MM.1S (cell line): ENCODE measurements at regions not wholly inside any gene's neighbourhood (a gene's known extent, or its start where the extent isn't known, plus 50 kb on each side); places are given as distances from the start of the nearest gene placed in this dataset.

Experiments used
- DNase-seq: peaks from one replicate; pipeline ENCODE4 v3.0.0-alpha.2; 2015
- H2AFZ ChIP-seq: fragments of 300-600 bp; sonication (generic); 2 replicates; pipeline ENCODE4 v1.6.0; 2016; ENCODE audit warnings: antibody characterized with exemption, low read length
- H3F3A ChIP-seq: fragments of 300-600 bp; sonication (generic); 2 replicates; pipeline ENCODE4 v1.6.1; 2016; ENCODE audit warnings: mild to moderate bottlenecking, antibody characterized with exemption, low read length, moderate library complexity, mixed read lengths; ENCODE audit not compliant: insufficient read depth
- H3K27ac ChIP-seq: fragments of 300-600 bp; sonication (generic); 2 replicates; pipeline ENCODE4 v1.5.1; 2016; ENCODE audit warnings: mild to moderate bottlenecking, low read length
- H3K27me3 ChIP-seq: fragments of 300-600 bp; sonication (generic); replicated peaks from 2 replicates; pipeline ENCODE4 v1.6.0; 2016; ENCODE audit warnings: low read length; ENCODE audit not compliant: insufficient read depth
- H3K36me3 ChIP-seq: fragments of 300-600 bp; sonication (generic); replicated peaks from 2 replicates; pipeline ENCODE4 v1.6.1; 2016; ENCODE audit warnings: mild to moderate bottlenecking, low read length, mixed read lengths; ENCODE audit not compliant: insufficient read depth
- H3K4me1 ChIP-seq: fragments of 300-600 bp; sonication (generic); 2 replicates; pipeline ENCODE4 v1.6.1; 2016; ENCODE audit warnings: low read length, mixed read lengths
- H3K4me2 ChIP-seq: fragments of 300-600 bp; sonication (generic); 2 replicates; pipeline ENCODE4 v1.6.0; 2016; ENCODE audit warnings: low read depth, low read length
- H3K4me3 ChIP-seq: fragments of 300-600 bp; sonication (generic); 2 replicates; pipeline ENCODE4 v1.5.1; 2016; ENCODE audit warnings: low read length, mixed read lengths
- H3K79me2 ChIP-seq: fragments of 300-600 bp; sonication (generic); 2 replicates; pipeline ENCODE4 v1.6.1; 2016; ENCODE audit warnings: mixed run types, low read length, mixed read lengths
- H3K9ac ChIP-seq: fragments of 300-600 bp; sonication (generic); 2 replicates; pipeline ENCODE4 v1.6.1; 2016; ENCODE audit warnings: low read length, mixed read lengths
- H3K9me2 ChIP-seq: fragments of 300-600 bp; sonication (generic); replicated peaks from 2 replicates; pipeline ENCODE4 v1.6.1; 2016; ENCODE audit warnings: mild to moderate bottlenecking, low read length, mixed read lengths; ENCODE audit not compliant: insufficient read depth
- H3K9me3 ChIP-seq: fragments of 300-600 bp; sonication (generic); replicated peaks from 2 replicates; pipeline ENCODE4 v1.6.1; 2016; ENCODE audit warnings: mild to moderate bottlenecking, low read length, mixed read lengths; ENCODE audit not compliant: insufficient read depth
- H4K20me1 ChIP-seq: fragments of 300-600 bp; sonication (generic); 2 replicates; pipeline ENCODE4 v1.6.1; 2016; ENCODE audit warnings: mild to moderate bottlenecking, low read length, moderate library complexity, mixed read lengths; ENCODE audit not compliant: insufficient read depth
- CTCF ChIP-seq: fragments of 300-600 bp; sonication (generic); IDR thresholded peaks from 2 replicates; pipeline ENCODE4 v1.5.1; 2016; ENCODE audit warnings: antibody characterized with exemption, low read length, mixed read lengths
- EZH2 ChIP-seq: fragments of 300-600 bp; sonication (generic); optimal IDR thresholded peaks from 2 replicates; pipeline ENCODE3; 2017; ENCODE audit warnings: low read depth, mild to moderate bottlenecking, antibody characterized with exemption, low read length, mixed read lengths
- EZH2phosphoT487 ChIP-seq: fragments of 300-600 bp; sonication (generic); IDR thresholded peaks from 2 replicates; pipeline ENCODE4 v1.6.1; 2018; ENCODE audit warnings: antibody characterized with exemption, low read length

- Histone ChIP-seq H3K27me3 (no peaks in the 10 kb centered on the region), H3K9me3 (no peaks in the 10 kb centered on the region), H4K20me1 (no peaks in the 10 kb centered on the region), H3K79me2 (no peaks in the 10 kb centered on the region), H2AFZ (no peak overlapping the region), H3K9me2 (no peaks in the 10 kb centered on the region), H3K36me3 (no peaks in the 10 kb centered on the region), H3K9ac (no peak overlapping the region), H3F3A (no peaks in the 10 kb centered on the region), H3K4me1 (no peaks in the 10 kb centered on the region), H3K27ac (no peak overlapping the region), H3K4me2 (no peak overlapping the region), H3K4me3 (no peak overlapping the region)
- TF ChIP-seq EZH2phosphoT487 = no peak
- no peak for TF ChIP-seq CTCF
- TF ChIP-seq EZH2 = no peak
- no peak for DNase-seq
Measured at GRCh38 chr5:74957906-74958305, 91.7 kb upstream of the FAM169A start.

- H3K27me3 ChIP-seq = no peaks in the 10 kb centered on the region
- no peaks in the 10 kb centered on the region for H4K20me1 ChIP-seq
- no peak overlapping the region for H3K4me3 ChIP-seq
- DNase-seq = no peak
- H3K36me3 ChIP-seq = no peaks in the 10 kb centered on the region
- no peak overlapping the region for H3K4me2 ChIP-seq
- H3K9me3 ChIP-seq = no peaks in the 10 kb centered on the region
- H3K9ac ChIP-seq = no peak overlapping the region
- no peaks in the 10 kb centered on the region for H3F3A ChIP-seq
- no peaks in the 10 kb centered on the region for H3K79me2 ChIP-seq
- no peak overlapping the region for H2AFZ ChIP-seq
- TF ChIP-seq EZH2 (no peak), EZH2phosphoT487 (no peak), CTCF (no peak)
- H3K27ac ChIP-seq = no peak overlapping the region
- no peaks in the 10 kb centered on the region for H3K4me1 ChIP-seq
- no peaks in the 10 kb centered on the region for H3K9me2 ChIP-seq
Measured at GRCh38 chr5:74957029-74957784, 91.0 kb upstream of the FAM169A start.

GRCh38 chr5:74956278-74956677, 90.1 kb upstream of the FAM169A start:
- H3K27me3 ChIP-seq = no peaks in the 10 kb centered on the region
- H3K4me3 ChIP-seq = no peak overlapping the region
- no peaks in the 10 kb centered on the region for H3K36me3 ChIP-seq
- no peak overlapping the region for H2AFZ ChIP-seq
- no peaks in the 10 kb centered on the region for H3K9me2 ChIP-seq
- no peak for DNase-seq
- H3F3A ChIP-seq = no peaks in the 10 kb centered on the region
- H3K4me1 ChIP-seq = no peaks in the 10 kb centered on the region
- H3K9ac ChIP-seq = no peak overlapping the region
- no peak overlapping the region for H3K4me2 ChIP-seq
- H3K79me2 ChIP-seq = no peaks in the 10 kb centered on the region
- TF ChIP-seq EZH2phosphoT487 (no peak), EZH2 (no peak), CTCF (no peak)
- no peaks in the 10 kb centered on the region for H4K20me1 ChIP-seq
- no peak overlapping the region for H3K27ac ChIP-seq
- no peaks in the 10 kb centered on the region for H3K9me3 ChIP-seq
